CD4-positive, CD25-positive, alpha-beta regulatory T cell (primary cell): ENCODE measurements at regions not wholly inside any gene's neighbourhood (a gene's known extent, or its start where the extent isn't known, plus 50 kb on each side); places are given as distances from the start of the nearest gene placed in this dataset.
A peak's percentile ranks its signal among the peaks of the same experiment; 100 is the strongest.

Source experiments
- ATAC-seq, 2 donors: fragments of 150-1000 bp; cut with Tn5 transposase; one replicate each; pipeline ENCODE4 v1.10.0; 2021; ENCODE audit warnings: low read depth in 2 of 2, moderate number of reproducible peaks in 2 of 2, moderate library complexity in 1 of 2
- DNase-seq, 3 donors: peaks; one replicate each; pipeline versions ENCODE4 v3.0.0 to v3.0.0-alpha.2; 2012 to 2022; ENCODE audit warnings: mixed read lengths in 1 of 3
- H3K27ac ChIP-seq: one replicate; pipeline ENCODE4 v1.7.0; 2013; ENCODE audit warnings: mild to moderate bottlenecking, low read length; ENCODE audit not compliant: insufficient read depth, poor library complexity, severe bottlenecking
- H3K27me3 ChIP-seq: one replicate; pipeline ENCODE4 v1.7.0; 2013; ENCODE audit warnings: low read length; ENCODE audit not compliant: control insufficient read depth, insufficient read depth
- H3K36me3 ChIP-seq: one replicate; pipeline ENCODE4 v1.7.0; 2013; ENCODE audit warnings: mild to moderate bottlenecking, low read length, moderate library complexity; ENCODE audit not compliant: control insufficient read depth, insufficient read depth
- H3K4me1 ChIP-seq: 2 replicates; pipeline ENCODE4 v1.7.0; 2013; ENCODE audit warnings: mild to moderate bottlenecking, low read length; ENCODE audit not compliant: insufficient read depth, control insufficient read depth, poor library complexity, severe bottlenecking
- H3K4me3 ChIP-seq: one replicate; pipeline ENCODE4 v1.7.0; 2013; ENCODE audit warnings: low read depth, mild to moderate bottlenecking, low read length, moderate library complexity
- H3K9me3 ChIP-seq, 2 experiments: 1 replicate in 1 of 2; 2 replicates in 1 of 2; pipeline ENCODE4 v1.7.0; 2013; ENCODE audit warnings: low read length in 2 of 2, mild to moderate bottlenecking in 1 of 2, moderate library complexity in 1 of 2; ENCODE audit not compliant: control insufficient read depth in 2 of 2
- H3K27ac Mint-ChIP-seq, 3 donors: one replicate each; pipeline ENCODE4 v1.8.0; 2020 to 2022; ENCODE audit warnings: mild to moderate bottlenecking in 3 of 3, mixed read lengths in 3 of 3, moderate library complexity in 2 of 3
- H3K27me3 Mint-ChIP-seq: one replicate; pipeline ENCODE4 v1.8.0; 2022; ENCODE audit warnings: mild to moderate bottlenecking, mixed read lengths
- H3K36me3 Mint-ChIP-seq: one replicate; pipeline ENCODE4 v1.8.0; 2020; ENCODE audit warnings: mixed read lengths
- H3K4me1 Mint-ChIP-seq, 4 donors: one replicate each; pipeline ENCODE4 v1.8.0; 2020 to 2022; ENCODE audit warnings: mixed read lengths in 4 of 4, mild to moderate bottlenecking in 1 of 4
- H3K4me3 Mint-ChIP-seq, 4 donors: one replicate each; pipeline ENCODE4 v1.8.0; 2020 to 2022; ENCODE audit warnings: mild to moderate bottlenecking in 4 of 4, mixed read lengths in 4 of 4, moderate library complexity in 3 of 4
- H3K9me3 Mint-ChIP-seq, 7 donors: one replicate each; pipeline ENCODE4 v1.8.0; 2020 to 2022; ENCODE audit warnings: mixed read lengths in 7 of 7, mild to moderate bottlenecking in 3 of 7, moderate library complexity in 2 of 7

DNA sequence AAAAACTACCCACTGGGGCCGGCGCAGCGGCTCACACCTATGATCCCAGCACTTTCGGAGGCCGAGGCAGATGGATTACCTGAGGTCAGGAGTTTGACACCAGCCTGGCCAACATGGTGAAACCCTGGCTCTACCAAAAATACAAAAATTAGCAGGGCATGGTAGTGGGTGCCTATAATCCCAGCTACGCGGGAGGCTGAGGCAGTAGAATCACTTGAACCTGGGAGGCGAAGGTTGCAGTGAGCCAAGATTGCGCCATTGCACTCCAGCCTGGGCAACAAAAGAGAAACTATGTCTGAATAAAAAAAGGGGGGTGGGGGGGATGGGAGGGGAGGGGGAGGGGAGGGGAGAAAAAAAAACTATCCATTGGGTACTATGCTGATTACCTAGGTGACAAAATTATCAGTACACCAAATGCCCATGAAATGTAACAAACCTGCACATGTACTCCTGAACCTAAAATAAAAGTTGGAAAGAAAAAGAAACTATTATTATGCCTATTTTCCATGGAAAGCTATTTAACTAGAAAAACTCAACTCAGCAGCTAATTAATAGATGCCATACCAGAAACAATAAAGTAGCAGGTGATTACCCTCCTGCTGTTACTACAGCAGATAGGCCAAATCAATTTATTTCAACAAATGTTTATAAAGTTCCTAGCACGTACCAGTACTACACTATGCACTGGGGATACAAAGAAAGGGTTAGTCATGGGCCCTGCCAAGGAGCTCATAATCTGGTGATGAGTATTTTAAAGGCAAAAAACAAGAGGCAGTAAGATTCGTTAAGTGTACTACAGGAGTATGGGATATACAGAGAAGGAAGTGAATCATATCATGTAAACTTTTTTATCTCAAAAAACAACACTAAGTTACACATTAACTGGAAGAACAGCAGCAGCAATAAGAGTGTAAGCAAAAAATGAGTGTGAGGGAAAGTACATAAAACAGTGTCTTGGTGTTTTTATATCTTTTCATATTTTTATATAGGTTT lies 112.8 kb upstream of the SLC39A10 start:
- Mint-ChIP-seq H3K4me3 (peak overlapping the region in 2 of 4 donors; percentile 29 to 39), H3K9me3 (peaks cover 0 to 9% (median 3%) of the 10 kb centered on the region in 7 donors), H3K36me3 (peaks cover 6% of the 10 kb centered on the region), H3K27ac (peak overlapping the region in 2 of 3 donors; percentile 23 to 97), H3K27me3 (no peaks in the 10 kb centered on the region), H3K4me1 (peaks cover 7 to 57% (median 23%) of the 10 kb centered on the region in 4 donors)
- DNase-seq: peak in 1 of 3 donors; percentile 45
- Histone ChIP-seq H3K4me3 (no peak overlapping the region), H3K4me1 (peaks cover 15% of the 10 kb centered on the region), H3K27ac (no peak overlapping the region), H3K27me3 (no peaks in the 10 kb centered on the region), H3K9me3 (no peaks in the 10 kb centered on the region), H3K36me3 (no peaks in the 10 kb centered on the region)
- peak; percentile 62 to 76 for ATAC-seq

DNA sequence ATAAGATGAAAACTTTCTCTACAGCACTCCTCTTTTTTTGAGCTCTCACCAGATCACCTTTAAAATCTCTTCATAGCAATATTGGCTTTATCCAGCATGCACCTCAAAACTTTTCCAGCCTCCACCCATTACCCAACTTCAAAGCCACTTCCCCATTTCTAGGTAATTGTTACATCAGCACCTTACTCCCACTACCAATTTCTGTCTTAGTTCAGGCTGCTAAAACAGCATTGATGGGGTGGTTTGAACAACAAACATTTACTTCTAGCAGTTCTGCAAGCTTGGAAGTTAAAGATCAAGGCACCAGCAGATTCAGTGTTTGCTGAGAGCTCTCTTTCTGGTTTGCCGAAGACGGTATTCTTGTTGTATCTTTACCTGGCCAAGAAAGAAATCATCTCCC lies 114.0 kb upstream of the SLC39A10 start:
- Histone ChIP-seq H3K36me3 (no peaks in the 10 kb centered on the region), H3K4me3 (peak overlapping the region; percentile 15), H3K27ac (no peak overlapping the region), H3K9me3 (no peaks in the 10 kb centered on the region), H3K27me3 (no peaks in the 10 kb centered on the region), H3K4me1 (peaks cover 27% of the 10 kb centered on the region)
- peaks cover 3% of the 10 kb centered on the region for H3K36me3 Mint-ChIP-seq
- DNase-seq (peak in 1 of 3 donors; percentile 73), ATAC-seq (no peak)
- H3K4me3 Mint-ChIP-seq: peak overlapping the region in 2 of 4 donors; percentile 4 to 38
- H3K27me3 Mint-ChIP-seq: no peaks in the 10 kb centered on the region
- peak overlapping the region; percentile 47 to 97 (median 71) for H3K27ac Mint-ChIP-seq
- peaks cover 0 to 9% (median 3%) of the 10 kb centered on the region in 7 donors for H3K9me3 Mint-ChIP-seq
- H3K4me1 Mint-ChIP-seq: peaks cover 18 to 59% (median 33%) of the 10 kb centered on the region in 4 donors

GRCh38 chr2:195542067-195542466 lies 115.0 kb upstream of the SLC39A10 start:
- Histone ChIP-seq H3K36me3 (no peaks in the 10 kb centered on the region), H3K9me3 (no peaks in the 10 kb centered on the region), H3K27ac (no peak overlapping the region), H3K4me1 (peaks cover 37% of the 10 kb centered on the region), H3K27me3 (no peaks in the 10 kb centered on the region), H3K4me3 (no peak overlapping the region)
- peaks cover 0 to 9% (median 3%) of the 10 kb centered on the region in 7 donors for H3K9me3 Mint-ChIP-seq
- no peak overlapping the region for H3K4me3 Mint-ChIP-seq
- H3K27me3 Mint-ChIP-seq: no peaks in the 10 kb centered on the region
- H3K36me3 Mint-ChIP-seq: peaks cover 3% of the 10 kb centered on the region
- ATAC-seq (no peak), DNase-seq (no peak)
- H3K27ac Mint-ChIP-seq: no peak overlapping the region
- peaks cover 20 to 68% (median 41%) of the 10 kb centered on the region in 4 donors for H3K4me1 Mint-ChIP-seq

- peaks cover 38 to 85% (median 64%) of the 10 kb centered on the region in 4 donors for H3K4me1 Mint-ChIP-seq
- Histone ChIP-seq H3K9me3 (no peaks in the 10 kb centered on the region), H3K4me1 (peaks cover 63% of the 10 kb centered on the region), H3K36me3 (no peaks in the 10 kb centered on the region), H3K27ac (no peak overlapping the region), H3K4me3 (no peak overlapping the region), H3K27me3 (no peaks in the 10 kb centered on the region)
- H3K4me3 Mint-ChIP-seq: peak overlapping the region in 2 of 4 donors; percentile 68 to 89
- H3K27ac Mint-ChIP-seq: peak overlapping the region; percentile 84 to 91 (median 91)
- no peaks in the 10 kb centered on the region for H3K27me3 Mint-ChIP-seq
- ATAC-seq (no peak), DNase-seq (peak in 1 of 3 donors; percentile 54)
- peaks cover 3% of the 10 kb centered on the region for H3K36me3 Mint-ChIP-seq
- peaks cover 0 to 9% (median 2%) of the 10 kb centered on the region in 7 donors for H3K9me3 Mint-ChIP-seq
Observed at GRCh38 chr2:195538937-195539336, 118.1 kb upstream of the SLC39A10 start.

GRCh38 chr2:195537811-195538210 lies 119.2 kb upstream of the SLC39A10 start:
- no peak for DNase-seq
- Mint-ChIP-seq H3K4me1 (peaks cover 46 to 84% (median 67%) of the 10 kb centered on the region in 4 donors), H3K4me3 (no peak overlapping the region), H3K27ac (peak overlapping the region; percentile 2 to 94 (median 84)), H3K9me3 (peaks cover 0 to 7% (median under 1%) of the 10 kb centered on the region in 7 donors), H3K27me3 (no peaks in the 10 kb centered on the region), H3K36me3 (peaks cover 3% of the 10 kb centered on the region)
- H3K27me3 ChIP-seq: no peaks in the 10 kb centered on the region
- H3K4me3 ChIP-seq: no peak overlapping the region
- H3K4me1 ChIP-seq: peaks cover 66% of the 10 kb centered on the region
- H3K27ac ChIP-seq: no peak overlapping the region
- H3K9me3 ChIP-seq: no peaks in the 10 kb centered on the region
- no peaks in the 10 kb centered on the region for H3K36me3 ChIP-seq
- no peak for ATAC-seq

DNA sequence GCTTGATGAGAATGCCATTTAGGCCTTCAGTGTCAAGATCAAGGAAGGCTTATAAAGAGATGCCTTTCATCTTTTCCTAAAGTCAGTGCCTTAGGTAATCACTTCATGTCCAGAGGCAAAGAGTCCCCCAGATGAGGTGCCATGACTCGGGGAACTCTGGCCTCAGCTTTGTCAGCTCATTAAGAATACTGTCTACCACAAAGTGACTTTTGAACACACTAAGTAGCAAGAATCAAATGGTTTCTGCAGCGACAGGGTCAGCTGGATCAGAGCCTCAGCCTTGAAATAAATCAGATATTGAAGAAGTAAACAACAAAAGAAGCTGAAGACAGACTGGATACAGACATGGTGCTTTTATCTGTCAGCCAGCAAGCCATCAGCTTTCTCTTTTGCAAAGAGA lies 120.1 kb upstream of the SLC39A10 start:
- ATAC-seq (no peak), DNase-seq (no peak)
- Mint-ChIP-seq H3K36me3 (peaks cover 3% of the 10 kb centered on the region), H3K27me3 (no peaks in the 10 kb centered on the region), H3K9me3 (peaks cover 0 to 4% (median 0%) of the 10 kb centered on the region in 7 donors), H3K4me3 (peak overlapping the region; percentile 16 to 80 (median 58)), H3K4me1 (peaks cover 52 to 86% (median 72%) of the 10 kb centered on the region in 4 donors), H3K27ac (peak overlapping the region; percentile 84 to 99 (median 94))
- Histone ChIP-seq H3K4me1 (peaks cover 75% of the 10 kb centered on the region), H3K27ac (peak overlapping the region; percentile 75), H3K9me3 (no peaks in the 10 kb centered on the region), H3K27me3 (no peaks in the 10 kb centered on the region), H3K4me3 (peak overlapping the region; percentile 92), H3K36me3 (no peaks in the 10 kb centered on the region)

- peak overlapping the region; percentile 92 for H3K4me3 ChIP-seq
- DNase-seq: peak; percentile 49 to 96 (median 84)
- H3K9me3 ChIP-seq: no peaks in the 10 kb centered on the region
- H3K27ac Mint-ChIP-seq: peak overlapping the region; percentile 84 to 99 (median 94)
- H3K27me3 Mint-ChIP-seq: no peaks in the 10 kb centered on the region
- H3K36me3 Mint-ChIP-seq: peaks cover 3% of the 10 kb centered on the region
- H3K9me3 Mint-ChIP-seq: peaks cover 0 to 6% (median 0%) of the 10 kb centered on the region in 7 donors
- peak; percentile 79 to 83 for ATAC-seq
- peak overlapping the region; percentile 58 to 80 (median 60) for H3K4me3 Mint-ChIP-seq
- H3K4me1 Mint-ChIP-seq: peaks cover 52 to 89% (median 75%) of the 10 kb centered on the region in 4 donors
- H3K27ac ChIP-seq: peak overlapping the region; percentile 75
- H3K36me3 ChIP-seq: no peaks in the 10 kb centered on the region
- H3K4me1 ChIP-seq: peaks cover 78% of the 10 kb centered on the region
- H3K27me3 ChIP-seq: no peaks in the 10 kb centered on the region
Observed at GRCh38 chr2:195535911-195536522, 121.0 kb upstream of the SLC39A10 start.
